MM.1S (cell line): ENCODE measurements at regions not wholly inside any gene's neighbourhood (a gene's known extent, or its start where the extent isn't known, plus 50 kb on each side); places are given as distances from the start of the nearest gene placed in this dataset.
"Not testable (repeated sequence)": the region's sequence is repeated elsewhere in the genome, so short reads cannot be mapped to it uniquely, and the experiment has no call there.

ENCODE experiments used
- DNase-seq: peaks from one replicate; pipeline ENCODE4 v3.0.0-alpha.2; 2015
- H2AFZ ChIP-seq: fragments of 300-600 bp; sonication (generic); 2 replicates; pipeline ENCODE4 v1.6.0; 2016; ENCODE audit warnings: antibody characterized with exemption, low read length
- H3F3A ChIP-seq: fragments of 300-600 bp; sonication (generic); 2 replicates; pipeline ENCODE4 v1.6.1; 2016; ENCODE audit warnings: mild to moderate bottlenecking, antibody characterized with exemption, low read length, moderate library complexity, mixed read lengths; ENCODE audit not compliant: insufficient read depth
- H3K27ac ChIP-seq: fragments of 300-600 bp; sonication (generic); 2 replicates; pipeline ENCODE4 v1.5.1; 2016; ENCODE audit warnings: mild to moderate bottlenecking, low read length
- H3K27me3 ChIP-seq: fragments of 300-600 bp; sonication (generic); replicated peaks from 2 replicates; pipeline ENCODE4 v1.6.0; 2016; ENCODE audit warnings: low read length; ENCODE audit not compliant: insufficient read depth
- H3K36me3 ChIP-seq: fragments of 300-600 bp; sonication (generic); replicated peaks from 2 replicates; pipeline ENCODE4 v1.6.1; 2016; ENCODE audit warnings: mild to moderate bottlenecking, low read length, mixed read lengths; ENCODE audit not compliant: insufficient read depth
- H3K4me1 ChIP-seq: fragments of 300-600 bp; sonication (generic); 2 replicates; pipeline ENCODE4 v1.6.1; 2016; ENCODE audit warnings: low read length, mixed read lengths
- H3K4me2 ChIP-seq: fragments of 300-600 bp; sonication (generic); 2 replicates; pipeline ENCODE4 v1.6.0; 2016; ENCODE audit warnings: low read depth, low read length
- H3K4me3 ChIP-seq: fragments of 300-600 bp; sonication (generic); 2 replicates; pipeline ENCODE4 v1.5.1; 2016; ENCODE audit warnings: low read length, mixed read lengths
- H3K79me2 ChIP-seq: fragments of 300-600 bp; sonication (generic); 2 replicates; pipeline ENCODE4 v1.6.1; 2016; ENCODE audit warnings: mixed run types, low read length, mixed read lengths
- H3K9ac ChIP-seq: fragments of 300-600 bp; sonication (generic); 2 replicates; pipeline ENCODE4 v1.6.1; 2016; ENCODE audit warnings: low read length, mixed read lengths
- H3K9me2 ChIP-seq: fragments of 300-600 bp; sonication (generic); replicated peaks from 2 replicates; pipeline ENCODE4 v1.6.1; 2016; ENCODE audit warnings: mild to moderate bottlenecking, low read length, mixed read lengths; ENCODE audit not compliant: insufficient read depth
- H3K9me3 ChIP-seq: fragments of 300-600 bp; sonication (generic); replicated peaks from 2 replicates; pipeline ENCODE4 v1.6.1; 2016; ENCODE audit warnings: mild to moderate bottlenecking, low read length, mixed read lengths; ENCODE audit not compliant: insufficient read depth
- H4K20me1 ChIP-seq: fragments of 300-600 bp; sonication (generic); 2 replicates; pipeline ENCODE4 v1.6.1; 2016; ENCODE audit warnings: mild to moderate bottlenecking, low read length, moderate library complexity, mixed read lengths; ENCODE audit not compliant: insufficient read depth
- EZH2 ChIP-seq: fragments of 300-600 bp; sonication (generic); optimal IDR thresholded peaks from 2 replicates; pipeline ENCODE3; 2017; ENCODE audit warnings: low read depth, mild to moderate bottlenecking, antibody characterized with exemption, low read length, mixed read lengths
- EZH2phosphoT487 ChIP-seq: fragments of 300-600 bp; sonication (generic); IDR thresholded peaks from 2 replicates; pipeline ENCODE4 v1.6.1; 2018; ENCODE audit warnings: antibody characterized with exemption, low read length
- TF ChIP-seq, protein P1 (sequence below): fragments of 300-600 bp; sonication (generic); IDR thresholded peaks from 2 replicates; pipeline ENCODE4 v1.5.1; 2016; ENCODE audit warnings: antibody characterized with exemption, low read length, mixed read lengths

- H4K20me1 ChIP-seq = no peaks in the 10 kb centered on the region
- no peaks in the 10 kb centered on the region for H3K79me2 ChIP-seq
- no peaks in the 10 kb centered on the region for H3K36me3 ChIP-seq
- H3K9me3 ChIP-seq = no peaks in the 10 kb centered on the region
- H2AFZ ChIP-seq = no peak overlapping the region
- TF ChIP-seq, protein P1, sequence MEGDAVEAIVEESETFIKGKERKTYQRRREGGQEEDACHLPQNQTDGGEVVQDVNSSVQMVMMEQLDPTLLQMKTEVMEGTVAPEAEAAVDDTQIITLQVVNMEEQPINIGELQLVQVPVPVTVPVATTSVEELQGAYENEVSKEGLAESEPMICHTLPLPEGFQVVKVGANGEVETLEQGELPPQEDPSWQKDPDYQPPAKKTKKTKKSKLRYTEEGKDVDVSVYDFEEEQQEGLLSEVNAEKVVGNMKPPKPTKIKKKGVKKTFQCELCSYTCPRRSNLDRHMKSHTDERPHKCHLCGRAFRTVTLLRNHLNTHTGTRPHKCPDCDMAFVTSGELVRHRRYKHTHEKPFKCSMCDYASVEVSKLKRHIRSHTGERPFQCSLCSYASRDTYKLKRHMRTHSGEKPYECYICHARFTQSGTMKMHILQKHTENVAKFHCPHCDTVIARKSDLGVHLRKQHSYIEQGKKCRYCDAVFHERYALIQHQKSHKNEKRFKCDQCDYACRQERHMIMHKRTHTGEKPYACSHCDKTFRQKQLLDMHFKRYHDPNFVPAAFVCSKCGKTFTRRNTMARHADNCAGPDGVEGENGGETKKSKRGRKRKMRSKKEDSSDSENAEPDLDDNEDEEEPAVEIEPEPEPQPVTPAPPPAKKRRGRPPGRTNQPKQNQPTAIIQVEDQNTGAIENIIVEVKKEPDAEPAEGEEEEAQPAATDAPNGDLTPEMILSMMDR = no peak
- no peak for TF ChIP-seq EZH2
- TF ChIP-seq EZH2phosphoT487 = no peak
- no peaks in the 10 kb centered on the region for H3K9me2 ChIP-seq
- no peak overlapping the region for H3K27ac ChIP-seq
- no peaks in the 10 kb centered on the region for H3F3A ChIP-seq
- no peak overlapping the region for H3K9ac ChIP-seq
- H3K4me1 ChIP-seq = no peaks in the 10 kb centered on the region
- DNase-seq = no peak
- no peaks in the 10 kb centered on the region for H3K27me3 ChIP-seq
- no peak overlapping the region for H3K4me2 ChIP-seq
- no peak overlapping the region for H3K4me3 ChIP-seq
These were observed 215.1 kb upstream of the LRRTM4 start for GRCh38 chr2:77737236-77737635.

DNA sequence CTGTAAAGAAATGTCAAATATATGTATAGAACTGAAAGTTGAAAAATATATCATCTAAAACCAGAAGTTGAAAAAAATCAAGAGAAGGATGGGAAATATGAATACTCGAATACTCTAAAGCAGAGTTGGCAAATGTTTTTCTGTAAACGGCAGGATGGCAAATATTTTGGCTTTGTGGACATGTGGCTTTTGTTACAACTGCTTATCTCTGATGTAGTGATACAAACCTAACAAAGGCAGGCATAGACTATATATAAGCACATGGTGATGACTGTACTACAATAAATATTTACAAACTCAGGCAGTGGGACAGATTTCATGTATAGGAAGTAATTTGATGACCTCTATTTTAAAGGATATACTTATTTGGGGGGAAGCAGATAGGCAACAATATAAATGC lies 224.6 kb upstream of the LRRTM4 start:
- peaks cover 6% of the 10 kb centered on the region; the same call in 1 of the 2 replicates for H3K4me1 ChIP-seq
- H3K9me2 ChIP-seq = no peaks in the 10 kb centered on the region
- no peaks in the 10 kb centered on the region for H3K79me2 ChIP-seq
- H3K27me3 ChIP-seq = no peaks in the 10 kb centered on the region
- no peaks in the 10 kb centered on the region for H4K20me1 ChIP-seq
- no peak overlapping the region for H3K27ac ChIP-seq
- H3F3A ChIP-seq = no peaks in the 10 kb centered on the region
- H2AFZ ChIP-seq = no peak overlapping the region
- H3K9me3 ChIP-seq = no peaks in the 10 kb centered on the region
- no peaks in the 10 kb centered on the region for H3K36me3 ChIP-seq
- no peak overlapping the region for H3K9ac ChIP-seq
- no peak overlapping the region for H3K4me3 ChIP-seq
- TF ChIP-seq, protein P1 = no peak
- no peak for TF ChIP-seq EZH2phosphoT487
- no peak for TF ChIP-seq EZH2
- DNase-seq = no peak
- H3K4me2 ChIP-seq = no peak overlapping the region

- H2AFZ ChIP-seq, H3K4me2 ChIP-seq, H3F3A ChIP-seq, H3K9me2 ChIP-seq, H3K27ac ChIP-seq, H3K9me3 ChIP-seq, DNase-seq, H3K9ac ChIP-seq, H3K4me1 ChIP-seq, H3K79me2 ChIP-seq, H4K20me1 ChIP-seq, H3K36me3 ChIP-seq, H3K4me3 ChIP-seq, H3K27me3 ChIP-seq: not testable (repeated sequence)
These were observed 231.7 kb upstream of the LRRTM4 start for GRCh38 chr2:77753710-77754345.

GRCh38 chr2:77767388-77768076 lies 245.4 kb upstream of the LRRTM4 start:
- H3K9me3 ChIP-seq = no peaks in the 10 kb centered on the region
- no peak for DNase-seq
- no peaks in the 10 kb centered on the region for H3K9me2 ChIP-seq
- no peaks in the 10 kb centered on the region for H3K27me3 ChIP-seq
- H3K4me2 ChIP-seq = no peak overlapping the region
- H2AFZ ChIP-seq = no peak overlapping the region
- H3K4me3 ChIP-seq = no peak overlapping the region
- no peaks in the 10 kb centered on the region for H3K36me3 ChIP-seq
- no peak overlapping the region for H3K9ac ChIP-seq
- no peaks in the 10 kb centered on the region for H3F3A ChIP-seq
- TF ChIP-seq EZH2 = no peak
- TF ChIP-seq, protein P1 = no peak
- TF ChIP-seq EZH2phosphoT487 = no peak
- no peaks in the 10 kb centered on the region for H4K20me1 ChIP-seq
- no peaks in the 10 kb centered on the region for H3K4me1 ChIP-seq
- no peaks in the 10 kb centered on the region for H3K79me2 ChIP-seq
- no peak overlapping the region for H3K27ac ChIP-seq
